H1 (cell line): ENCODE measurements at regions not wholly inside any gene's neighbourhood (a gene's known extent, or its start where the extent isn't known, plus 50 kb on each side); places are given as distances from the start of the nearest gene placed in this dataset.

Experiments
- CBX5 ChIP-seq: fragments of 300-800, 300-1000 bp; sonication (generic); IDR thresholded peaks from 2 replicates; pipeline ENCODE4 v1.7.1; 2016; ENCODE audit warnings: antibody characterized with exemption, low read length, low read depth
- JUN ChIP-seq: IDR thresholded peaks from 2 replicates; pipeline ENCODE4 v1.6.1; 2011; ENCODE audit warnings: low read depth, mild to moderate bottlenecking, improper control_type of control experiment, low read length
- TCF12 ChIP-seq: IDR thresholded peaks from 2 replicates; pipeline ENCODE4 v1.6.1; 2011; ENCODE audit warnings: low read depth, mild to moderate bottlenecking, low read length

GRCh38 chr12:17540921-17541320, 549.1 kb downstream of the RERGL start (continued):
- TF ChIP-seq JUN (no peak), TCF12 (no peak), CBX5 (no peak)
